ENCODE measurements at regions not wholly inside any gene's neighbourhood (a gene's known extent, or its start where the extent isn't known, plus 50 kb on each side); places are given as distances from the start of the nearest gene placed in this dataset.

DNA sequence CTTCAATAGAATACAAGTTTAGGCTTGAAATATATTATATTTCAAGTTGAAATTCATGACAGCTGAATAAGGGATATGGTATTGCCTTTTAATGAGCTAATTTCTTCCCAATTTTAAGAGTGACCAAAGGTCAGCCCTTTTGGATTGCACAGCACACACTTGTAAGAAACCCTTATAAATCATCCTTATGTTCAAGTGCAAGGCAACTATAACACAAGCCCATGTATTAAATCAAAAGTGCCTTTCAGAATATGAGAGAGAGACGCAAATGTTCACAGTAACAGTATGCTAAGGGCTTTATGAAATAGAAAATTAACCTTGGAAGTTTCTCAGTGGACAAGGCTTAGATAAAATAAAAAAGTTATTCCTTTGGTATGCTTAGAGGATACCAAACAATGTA lies 121.7 kb upstream of the PTPRK start:
- H3K4me1 ChIP-seq, result no peaks in the 10 kb centered on the region
- TF ChIP-seq Cebpa-rat (IDR thresholded peaks at IDR 0.05), result no peak
- no peak overlapping the region for H3K27ac ChIP-seq
- no peaks in the 10 kb centered on the region for H3K27me3 ChIP-seq
- H3K4me3 ChIP-seq, result no peak overlapping the region
- no peaks in the 10 kb centered on the region for H4K20me1 ChIP-seq
- no peaks in the 10 kb centered on the region for H3K36me3 ChIP-seq
- no peak overlapping the region for H3K4me2 ChIP-seq
- no peaks in the 10 kb centered on the region for H3K9me3 ChIP-seq
- H3K9ac ChIP-seq, result no peak overlapping the region

DNA sequence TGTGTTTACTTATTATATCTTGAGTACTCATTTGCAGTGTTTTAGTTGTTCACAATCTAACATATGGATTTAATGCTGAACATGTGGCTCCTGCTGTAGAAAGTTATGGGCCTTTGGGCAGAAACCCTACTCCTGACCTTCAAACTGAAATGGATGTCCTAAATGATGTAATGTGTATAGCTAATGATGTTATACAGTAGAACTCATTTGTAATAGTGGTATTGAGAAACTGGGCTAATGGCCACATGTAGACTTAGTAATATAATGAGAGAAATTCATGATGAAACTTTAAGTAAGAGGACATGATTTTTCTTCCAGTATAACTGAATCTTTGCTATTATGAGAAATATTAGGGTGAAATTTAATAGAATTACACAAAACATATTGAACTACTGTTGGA lies 121.3 kb upstream of the PTPRK start:
- TF ChIP-seq Cebpa-rat (IDR thresholded peaks at IDR 0.05), result no peak
- Histone ChIP-seq H3K4me2 (no peak overlapping the region), H3K27ac (no peak overlapping the region), H3K4me3 (no peak overlapping the region), H3K9me3 (no peaks in the 10 kb centered on the region), H3K27me3 (no peaks in the 10 kb centered on the region), H3K9ac (no peak overlapping the region), H3K36me3 (no peaks in the 10 kb centered on the region), H3K4me1 (no peaks in the 10 kb centered on the region), H4K20me1 (no peaks in the 10 kb centered on the region)

DNA sequence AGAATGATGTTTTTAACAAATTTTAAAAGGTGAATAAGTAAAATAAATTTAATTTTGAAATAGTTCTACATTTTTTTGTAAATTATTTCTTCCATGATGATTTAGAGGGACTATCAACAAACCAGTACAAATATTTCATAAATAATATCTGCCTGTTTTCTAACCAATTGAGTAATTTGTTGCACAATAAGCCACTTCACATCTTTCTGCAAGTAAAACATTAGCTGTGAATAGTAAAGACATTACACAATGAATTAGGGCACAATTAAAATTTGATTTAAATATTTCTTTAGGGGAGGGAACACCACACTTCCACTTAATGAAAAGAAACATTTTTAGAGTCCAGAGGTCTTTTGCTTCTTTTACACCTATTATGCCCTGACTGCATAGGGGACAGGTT lies 118.4 kb upstream of the PTPRK start:
- no peaks in the 10 kb centered on the region for H3K9me3 ChIP-seq
- H3K4me1 ChIP-seq, result no peaks in the 10 kb centered on the region
- no peaks in the 10 kb centered on the region for H3K36me3 ChIP-seq
- no peak overlapping the region for H3K4me2 ChIP-seq
- no peak overlapping the region for H3K9ac ChIP-seq
- no peaks in the 10 kb centered on the region for H3K27me3 ChIP-seq
- no peak for TF ChIP-seq Cebpa-rat (IDR thresholded peaks at IDR 0.05)
- H3K4me3 ChIP-seq, result no peak overlapping the region
- H3K27ac ChIP-seq, result no peak overlapping the region
- H4K20me1 ChIP-seq, result no peaks in the 10 kb centered on the region

DNA sequence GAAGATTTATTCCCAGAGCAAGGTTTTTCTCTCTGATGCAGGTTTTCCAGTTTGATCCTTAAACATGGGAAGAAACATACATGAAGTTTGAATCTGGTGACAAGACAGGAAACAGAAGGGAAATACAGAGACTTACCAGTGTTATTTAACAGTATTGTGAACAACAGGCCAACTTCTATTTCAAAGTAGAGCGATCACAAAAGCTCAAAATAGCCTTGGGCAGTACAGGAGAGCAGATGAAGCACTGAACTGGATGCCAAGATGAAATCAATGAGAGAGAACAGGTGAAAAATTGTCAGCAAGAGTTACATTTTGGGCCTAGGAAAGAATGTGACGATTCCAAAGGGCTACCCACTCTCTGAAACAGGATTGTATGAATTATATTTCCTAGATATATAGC lies 114.8 kb upstream of the PTPRK start:
- no peaks in the 10 kb centered on the region for H3K9me3 ChIP-seq
- H3K4me3 ChIP-seq, result no peak overlapping the region
- TF ChIP-seq Cebpa-rat (IDR thresholded peaks at IDR 0.05), result no peak
- H3K27me3 ChIP-seq, result no peaks in the 10 kb centered on the region
- H3K36me3 ChIP-seq, result no peaks in the 10 kb centered on the region
- H3K9ac ChIP-seq, result no peak overlapping the region
- no peak overlapping the region for H3K4me2 ChIP-seq
- no peaks in the 10 kb centered on the region for H4K20me1 ChIP-seq
- H3K27ac ChIP-seq, result no peak overlapping the region
- no peaks in the 10 kb centered on the region for H3K4me1 ChIP-seq

DNA sequence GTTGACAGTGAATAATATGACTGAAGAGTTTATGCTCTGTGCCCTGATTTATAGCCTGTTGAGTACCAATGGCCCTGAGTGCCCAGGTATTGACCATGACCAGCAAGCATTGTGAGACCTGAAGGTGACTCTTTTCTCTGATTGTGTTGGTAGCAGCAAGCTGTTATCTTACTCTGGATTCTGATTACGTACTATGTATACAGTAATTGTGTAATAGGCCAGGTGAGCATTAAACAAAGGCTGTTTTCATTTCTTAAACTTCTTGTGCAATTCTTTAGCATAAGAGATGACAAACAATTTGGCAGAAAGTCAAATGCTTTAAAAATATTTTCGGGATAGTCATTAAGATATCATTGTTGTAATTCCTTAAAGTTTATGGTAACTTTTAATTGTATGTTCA lies 111.7 kb upstream of the PTPRK start:
- Histone ChIP-seq H3K4me2 (no peak overlapping the region), H4K20me1 (no peaks in the 10 kb centered on the region), H3K9me3 (no peaks in the 10 kb centered on the region), H3K36me3 (no peaks in the 10 kb centered on the region), H3K27ac (no peak overlapping the region), H3K9ac (no peak overlapping the region), H3K4me3 (no peak overlapping the region), H3K27me3 (no peaks in the 10 kb centered on the region), H3K4me1 (no peaks in the 10 kb centered on the region)
- TF ChIP-seq Cebpa-rat (IDR thresholded peaks at IDR 0.05), result no peak

DNA sequence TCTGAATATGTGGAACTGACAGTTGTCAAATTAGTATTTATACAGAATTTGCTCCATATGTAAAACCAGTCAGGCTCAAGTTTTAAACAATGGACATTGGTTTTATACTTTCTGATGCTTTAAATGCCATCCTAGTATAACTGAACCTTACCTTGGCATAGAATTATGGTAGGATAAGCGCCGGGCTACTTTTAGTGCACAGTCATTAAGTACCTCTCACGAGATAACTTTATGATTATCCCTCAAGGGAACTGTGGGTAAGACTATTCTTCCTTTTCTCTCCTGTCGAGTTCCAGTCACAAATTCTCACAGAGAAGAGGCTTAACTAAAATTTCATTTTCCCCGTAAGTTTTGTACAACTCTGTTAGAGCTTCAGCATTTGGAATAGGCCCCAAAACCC lies 110.6 kb upstream of the PTPRK start:
- H3K4me1 ChIP-seq, result no peaks in the 10 kb centered on the region
- H3K9ac ChIP-seq, result no peak overlapping the region
- no peaks in the 10 kb centered on the region for H3K9me3 ChIP-seq
- H3K4me3 ChIP-seq, result no peak overlapping the region
- H3K4me2 ChIP-seq, result no peak overlapping the region
- no peaks in the 10 kb centered on the region for H3K27me3 ChIP-seq
- no peak overlapping the region for H3K27ac ChIP-seq
- H3K36me3 ChIP-seq, result no peaks in the 10 kb centered on the region
- no peaks in the 10 kb centered on the region for H4K20me1 ChIP-seq
- no peak for TF ChIP-seq Cebpa-rat (IDR thresholded peaks at IDR 0.05)

DNA sequence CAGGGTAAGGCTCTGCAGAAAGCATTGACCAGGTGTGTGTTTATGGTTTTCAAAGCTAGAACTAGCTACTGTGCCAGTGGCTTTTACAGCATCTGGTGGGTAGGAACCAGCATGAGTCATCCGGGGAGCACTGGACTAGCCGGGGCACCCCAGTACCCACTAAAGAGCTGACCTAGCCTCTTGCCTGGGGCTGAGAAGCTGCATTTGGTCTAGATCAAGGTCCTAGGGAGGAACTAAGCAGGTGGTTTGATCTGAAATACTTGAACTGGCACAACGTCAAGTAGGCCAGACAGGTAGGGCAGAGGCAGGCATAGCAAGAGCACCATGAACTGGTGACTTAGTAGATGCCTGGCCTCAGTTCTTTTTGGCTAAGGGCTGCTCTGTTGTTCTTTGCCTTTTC lies 109.8 kb upstream of the PTPRK start:
- no peaks in the 10 kb centered on the region for H3K9me3 ChIP-seq
- no peaks in the 10 kb centered on the region for H4K20me1 ChIP-seq
- H3K27me3 ChIP-seq, result no peaks in the 10 kb centered on the region
- no peaks in the 10 kb centered on the region for H3K36me3 ChIP-seq
- H3K4me2 ChIP-seq, result no peak overlapping the region
- no peaks in the 10 kb centered on the region for H3K4me1 ChIP-seq
- TF ChIP-seq Cebpa-rat (IDR thresholded peaks at IDR 0.05), result no peak
- H3K4me3 ChIP-seq, result no peak overlapping the region
- no peak overlapping the region for H3K27ac ChIP-seq
- no peak overlapping the region for H3K9ac ChIP-seq

DNA sequence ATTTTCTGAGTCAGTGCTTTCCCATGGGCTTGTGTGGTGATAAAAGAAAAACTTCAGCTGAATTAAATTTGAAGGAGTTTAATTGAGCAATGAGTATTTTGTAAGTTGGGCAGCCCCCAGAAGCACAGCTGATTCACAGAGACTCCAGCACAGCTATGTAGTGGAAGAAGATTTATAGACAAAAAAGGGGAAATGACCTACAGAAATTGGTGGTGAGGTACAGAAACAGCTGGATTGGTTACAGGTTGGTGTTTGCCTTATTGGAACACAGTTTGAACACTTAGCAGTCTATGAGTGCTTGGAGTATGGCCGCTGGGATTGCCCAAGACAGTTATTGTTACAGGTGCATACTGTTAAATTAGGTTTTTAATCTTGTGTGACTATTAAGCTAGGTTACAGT lies 96.9 kb upstream of the PTPRK start:
- TF ChIP-seq Cebpa-rat (IDR thresholded peaks at IDR 0.05), result no peak
- Histone ChIP-seq H4K20me1 (no peaks in the 10 kb centered on the region), H3K36me3 (no peaks in the 10 kb centered on the region), H3K27me3 (no peaks in the 10 kb centered on the region), H3K4me3 (no peak overlapping the region), H3K27ac (no peak overlapping the region), H3K4me1 (peaks cover 10% of the 10 kb centered on the region), H3K4me2 (0 out of 2 replicates have a peak overlapping the region, but pooled peaks have one; percentile 0), H3K9me3 (peaks cover 15% of the 10 kb centered on the region), H3K9ac (no peak overlapping the region)

DNA sequence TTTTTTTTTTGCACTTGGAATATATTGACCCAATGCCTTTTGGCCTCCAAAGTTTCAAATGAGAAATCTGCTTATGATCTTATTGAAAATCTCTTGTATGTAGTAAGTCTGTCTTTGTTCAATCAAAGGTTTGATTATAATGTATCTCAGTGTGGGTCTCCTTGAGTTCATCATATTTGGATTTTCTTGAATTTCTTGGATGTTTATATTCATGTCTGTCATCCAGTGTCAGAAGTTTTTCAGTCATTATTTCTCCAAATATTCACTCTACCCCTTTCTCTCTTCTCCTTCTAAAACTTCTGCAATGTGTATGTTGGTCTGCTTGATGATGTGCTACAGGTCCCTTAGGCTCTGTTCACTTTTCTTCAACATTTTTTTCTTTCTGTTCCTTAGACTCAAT lies 95.9 kb upstream of the PTPRK start:
- Histone ChIP-seq H3K4me1 (peaks cover 10% of the 10 kb centered on the region), H3K4me3 (no peak overlapping the region), H3K27ac (no peak overlapping the region), H3K4me2 (no peak overlapping the region), H3K27me3 (no peaks in the 10 kb centered on the region), H3K9me3 (peaks cover 15% of the 10 kb centered on the region), H3K36me3 (no peaks in the 10 kb centered on the region), H4K20me1 (no peaks in the 10 kb centered on the region), H3K9ac (no peak overlapping the region)
- TF ChIP-seq Cebpa-rat (IDR thresholded peaks at IDR 0.05), result no peak

DNA sequence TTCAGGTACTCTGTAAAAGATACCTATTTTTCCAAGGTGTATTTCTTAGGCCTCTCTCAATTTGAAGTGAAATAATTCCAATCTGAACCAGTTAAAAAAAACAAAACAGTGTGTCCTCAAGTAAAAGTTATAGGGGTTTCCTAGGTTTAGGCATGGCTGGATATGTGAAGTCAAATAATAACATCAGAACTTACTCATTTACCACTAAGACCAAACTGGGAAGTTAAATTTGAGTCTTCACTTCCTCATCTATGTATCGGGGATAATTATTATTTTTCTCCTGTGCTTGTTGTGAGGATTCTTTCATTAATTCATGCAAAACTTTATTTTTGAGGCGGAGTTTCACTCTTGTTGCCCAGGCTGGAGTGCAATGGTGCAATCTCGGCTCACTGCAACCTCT lies 86.2 kb upstream of the PTPRK start:
- Histone ChIP-seq H4K20me1 (no peaks in the 10 kb centered on the region), H3K27ac (no peak overlapping the region), H3K27me3 (no peaks in the 10 kb centered on the region), H3K4me1 (peaks cover 5% of the 10 kb centered on the region), H3K4me3 (no peak overlapping the region), H3K36me3 (no peaks in the 10 kb centered on the region), H3K9ac (no peak overlapping the region), H3K9me3 (no peaks in the 10 kb centered on the region), H3K4me2 (no peak overlapping the region)
- no peak for TF ChIP-seq Cebpa-rat (IDR thresholded peaks at IDR 0.05)

DNA sequence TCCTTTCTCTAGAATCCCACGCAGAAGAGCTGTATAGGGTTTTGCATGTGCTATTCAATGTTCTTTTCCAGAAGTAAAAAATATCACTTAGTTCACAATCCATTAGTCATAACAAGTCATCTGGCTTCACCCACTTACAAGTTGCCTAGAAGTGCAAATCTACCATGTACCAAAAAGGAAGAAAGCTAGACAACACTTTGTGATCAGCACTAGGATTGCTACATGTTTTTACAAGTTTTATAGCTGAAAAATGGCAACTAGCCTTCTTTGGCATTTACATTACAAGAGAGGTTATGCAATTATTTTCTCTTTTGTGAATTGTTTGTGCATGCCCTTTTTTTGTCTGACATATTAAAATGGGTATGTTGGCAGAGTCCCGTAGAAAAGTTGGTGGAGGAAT lies 85.6 kb upstream of the PTPRK start:
- H3K4me3 ChIP-seq, result no peak overlapping the region
- H3K4me1 ChIP-seq, result peaks cover 11% of the 10 kb centered on the region
- H3K27ac ChIP-seq, result no peak overlapping the region
- no peak overlapping the region for H3K4me2 ChIP-seq
- H3K9me3 ChIP-seq, result no peaks in the 10 kb centered on the region
- TF ChIP-seq Cebpa-rat (IDR thresholded peaks at IDR 0.05), result no peak
- H4K20me1 ChIP-seq, result no peaks in the 10 kb centered on the region
- H3K9ac ChIP-seq, result no peak overlapping the region
- H3K27me3 ChIP-seq, result no peaks in the 10 kb centered on the region
- H3K36me3 ChIP-seq, result no peaks in the 10 kb centered on the region

Data from BLaER1 (cell line).